SK-N-DZ (cell line): ENCODE measurements at regions not wholly inside any gene's neighbourhood (a gene's known extent, or its start where the extent isn't known, plus 50 kb on each side); places are given as distances from the start of the nearest gene placed in this dataset.
"Not testable (repeated sequence)": the region's sequence is repeated elsewhere in the genome, so short reads cannot be mapped to it uniquely, and the experiment has no call there.

Source experiments
- DNase-seq: peaks from one replicate; pipeline ENCODE4 v3.0.0-alpha.2; 2015; ENCODE audit warnings: low spot score

DNA sequence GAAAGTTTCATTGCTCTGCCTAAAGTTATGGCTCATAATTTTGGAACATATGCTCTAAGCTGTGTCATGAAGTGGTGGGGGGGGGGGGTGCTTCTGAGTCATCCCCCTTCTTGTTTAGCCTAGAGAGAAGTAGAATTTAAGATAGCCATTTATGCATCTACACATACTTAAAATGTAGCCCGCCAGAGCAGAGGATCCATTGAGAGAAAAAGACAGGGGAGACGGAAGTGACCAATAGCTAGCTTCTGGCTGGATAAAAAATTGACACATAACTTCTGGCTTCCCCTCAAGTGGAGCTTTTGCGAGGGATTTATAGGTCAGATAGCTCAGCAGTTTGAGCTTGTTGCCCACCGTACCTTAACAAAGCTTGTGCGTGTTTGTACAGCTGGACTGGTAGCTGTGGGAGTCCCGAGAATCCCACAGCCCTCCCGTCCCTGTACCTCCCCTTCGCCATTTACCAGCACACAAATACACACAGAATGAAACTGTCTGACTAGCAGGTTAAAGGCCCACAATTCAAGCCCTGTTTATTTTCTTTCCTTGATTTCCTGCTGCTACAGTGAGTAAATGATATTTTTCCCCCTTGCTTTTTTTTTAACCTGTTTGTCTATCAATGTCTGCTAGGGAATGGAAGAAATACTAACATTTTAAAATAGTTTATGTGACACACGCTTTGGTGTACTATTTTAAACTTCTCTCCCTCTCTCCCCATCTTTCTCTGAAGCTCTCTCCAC lies 232.6 kb upstream of the FERD3L start:
- DNase-seq = no peak

DNA sequence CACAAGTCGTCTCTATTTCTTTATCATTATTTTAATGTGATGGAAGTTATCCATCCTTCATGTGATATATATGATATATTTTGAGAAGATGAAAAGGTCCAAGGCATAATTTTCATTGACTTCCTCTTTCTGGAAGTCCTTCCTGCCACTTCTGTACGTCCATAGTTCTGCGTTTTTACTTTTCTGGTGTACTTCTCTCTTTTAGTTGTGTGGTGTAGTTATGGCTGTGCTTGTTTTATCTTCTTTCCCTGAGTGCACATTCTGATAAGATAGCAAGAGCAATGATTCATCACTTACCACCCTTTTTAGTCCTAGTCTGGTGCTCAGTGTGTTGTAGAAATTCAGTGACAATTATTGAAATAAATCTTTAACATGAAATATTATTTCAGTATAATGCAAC lies 231.3 kb upstream of the FERD3L start:
- DNase-seq = no peak

DNA sequence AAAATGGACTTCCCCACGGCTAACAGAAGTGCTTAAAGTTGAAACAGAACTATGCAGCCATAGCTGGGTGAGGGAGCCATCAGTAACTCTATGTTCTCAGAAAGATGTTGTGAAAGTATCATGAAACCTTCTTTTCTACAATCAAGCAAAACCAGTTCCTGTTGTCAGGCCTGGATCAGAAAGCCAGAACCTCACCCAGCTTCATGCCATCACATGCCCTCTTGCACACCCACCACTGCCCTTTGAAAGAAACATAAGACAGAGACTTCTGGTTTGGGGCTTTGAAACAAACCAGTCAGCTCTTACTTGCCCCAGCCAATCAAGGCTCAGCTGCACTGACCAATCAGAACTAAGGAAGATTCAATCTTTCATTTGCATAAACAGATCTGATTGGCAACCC lies 230.8 kb upstream of the FERD3L start:
- DNase-seq = no peak

DNA sequence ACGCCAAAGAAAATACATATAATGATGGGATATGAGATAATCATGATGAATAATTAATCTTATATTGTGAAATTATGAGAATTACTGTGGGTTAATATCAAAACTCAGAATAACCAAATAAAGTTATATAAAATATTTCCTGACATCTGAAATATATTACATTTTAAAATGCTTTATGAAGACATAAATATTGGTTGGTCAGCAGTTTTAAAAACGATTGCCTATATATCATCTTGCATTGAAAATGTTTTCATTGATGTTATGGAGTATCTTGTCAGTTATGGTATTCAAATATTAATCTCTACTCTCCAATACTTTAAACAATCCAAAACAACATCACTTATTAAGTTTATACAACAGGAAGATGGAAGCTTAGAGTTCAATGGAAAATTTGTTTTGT lies 228.1 kb upstream of the FERD3L start:
- no peak for DNase-seq

DNA sequence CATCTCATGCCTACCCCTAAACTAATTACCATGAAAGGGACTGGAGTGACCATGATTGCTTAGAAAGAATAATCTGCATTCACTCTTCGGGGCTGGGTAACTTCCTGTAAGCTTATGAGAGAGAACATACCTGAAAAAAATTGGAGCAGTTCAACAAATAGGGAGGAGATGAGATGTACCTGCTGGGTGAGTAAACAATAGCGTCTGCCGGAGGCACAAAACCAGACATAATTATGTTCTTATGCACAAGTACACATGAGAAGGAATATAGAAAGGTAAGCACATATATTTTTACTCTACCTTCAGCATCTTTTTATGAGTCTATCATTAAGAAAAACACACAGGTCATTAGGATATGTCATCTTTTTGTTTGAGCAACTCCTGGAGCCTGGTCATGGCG lies 224.6 kb upstream of the FERD3L start:
- no peak for DNase-seq

DNA sequence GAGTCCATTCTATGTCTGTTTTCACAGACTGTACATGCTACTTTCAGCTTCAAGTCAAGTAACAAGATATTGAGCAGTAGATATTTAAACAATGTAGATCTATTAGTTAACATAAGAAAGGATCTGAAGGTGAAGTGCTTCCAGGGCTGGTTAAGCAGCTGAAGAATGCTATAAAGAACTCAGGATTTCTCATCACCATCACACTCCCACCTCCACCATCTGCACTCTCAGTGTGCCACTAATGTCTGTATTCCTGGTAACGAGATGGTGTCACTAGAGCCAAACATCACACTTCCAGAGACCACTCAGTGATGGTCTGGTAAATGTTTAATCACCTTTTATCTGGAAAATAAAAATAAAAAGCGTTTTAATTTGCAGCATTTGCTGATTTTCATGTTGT lies 224.0 kb upstream of the FERD3L start:
- DNase-seq = no peak

DNA sequence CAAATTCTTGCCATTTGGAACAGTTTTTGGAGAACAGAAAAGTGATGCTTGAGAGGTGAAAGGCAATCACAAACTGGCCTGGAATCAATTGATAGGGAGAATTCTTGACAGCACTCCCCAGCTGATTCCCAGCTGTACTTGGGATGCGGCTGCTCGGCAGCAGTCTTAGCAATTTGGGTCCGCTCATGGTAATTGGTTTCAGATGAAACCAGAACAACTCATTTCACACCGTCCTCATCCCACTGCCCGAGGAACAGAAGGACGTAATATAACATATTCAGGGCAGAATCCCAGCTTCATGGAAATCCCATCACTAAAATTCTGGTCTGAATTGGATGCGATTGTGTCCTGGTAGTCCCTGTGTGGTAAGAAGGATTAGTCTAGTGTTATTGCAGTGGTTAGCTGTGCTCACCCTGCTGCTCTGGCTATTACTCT lies 223.3 kb upstream of the FERD3L start:
- no peak for DNase-seq

DNA sequence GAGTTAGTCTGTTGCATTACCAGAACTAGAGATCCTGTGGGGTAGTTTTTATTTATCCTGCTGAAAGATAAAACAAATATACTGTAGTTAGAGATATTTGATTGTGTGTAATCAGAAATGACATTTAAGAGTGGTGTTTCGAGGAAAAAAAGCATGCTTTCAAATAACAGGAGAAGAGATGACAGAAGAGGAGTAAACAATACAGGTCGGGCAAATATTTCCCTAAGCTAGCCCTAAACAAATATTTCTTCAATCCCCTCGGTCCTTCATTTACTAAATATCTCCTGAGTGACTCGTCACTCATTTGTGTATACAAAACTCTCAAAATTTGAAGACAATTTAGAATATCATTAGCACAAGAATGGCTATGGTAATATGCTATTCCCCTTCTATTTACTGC lies 219.7 kb upstream of the FERD3L start:
- no peak for DNase-seq

DNA sequence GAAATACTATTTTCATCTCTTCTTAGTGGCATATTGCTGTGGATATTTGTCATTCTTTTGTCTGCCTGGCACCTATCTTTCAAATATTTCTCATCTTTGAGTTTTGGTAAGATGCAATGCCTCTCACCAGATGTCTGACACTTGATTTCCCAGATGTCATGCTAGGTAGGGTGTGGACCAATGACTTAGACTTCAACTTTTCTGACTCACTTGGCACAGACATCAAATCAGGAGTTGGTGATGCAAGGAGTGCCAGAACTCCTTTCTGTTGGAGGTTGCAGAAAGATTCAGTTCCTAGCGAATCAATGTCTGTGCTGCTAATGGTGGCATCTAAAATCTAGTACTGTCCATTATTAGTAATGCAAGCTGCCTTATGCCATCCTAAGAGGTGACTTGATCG lies 216.9 kb upstream of the FERD3L start:
- no peak for DNase-seq

DNA sequence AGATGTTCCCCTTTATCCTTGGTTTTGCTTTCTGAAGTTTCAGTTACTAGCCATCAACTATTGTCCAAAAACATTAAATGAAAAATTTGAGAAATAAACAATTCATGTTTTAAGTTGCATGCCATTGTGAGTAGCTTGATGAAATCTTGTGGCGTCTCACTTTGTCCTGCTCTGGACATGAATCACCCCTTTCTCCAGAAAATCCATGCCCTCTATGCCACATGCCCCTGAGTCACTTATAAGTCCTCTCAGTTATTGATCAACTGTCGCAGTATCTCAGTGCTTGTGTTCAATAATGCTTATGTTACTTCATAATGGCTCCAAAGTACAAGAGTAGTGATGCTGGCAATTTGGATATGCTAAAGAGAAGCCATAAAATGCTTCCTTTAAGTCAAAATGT lies 208.0 kb upstream of the FERD3L start:
- DNase-seq = no peak

DNA sequence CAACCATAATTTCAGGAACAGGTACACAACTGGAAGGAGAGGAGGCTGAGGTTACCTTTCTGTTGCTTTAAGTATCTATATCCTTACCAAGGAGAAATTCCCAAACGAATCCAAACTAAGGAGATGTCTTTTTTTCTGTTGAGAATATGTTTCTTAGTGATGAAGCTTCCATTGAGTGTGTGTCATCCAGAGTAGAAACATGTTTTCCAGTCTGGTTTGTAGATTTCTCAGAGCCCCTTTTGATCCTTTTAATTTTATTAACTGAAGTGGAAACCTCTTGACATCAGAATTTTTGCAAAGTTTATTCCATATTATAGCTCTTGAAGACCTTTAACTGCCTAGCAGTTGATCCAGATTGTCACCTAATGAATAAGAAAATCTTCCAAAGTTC lies 207.1 kb upstream of the FERD3L start:
- no peak for DNase-seq

DNA sequence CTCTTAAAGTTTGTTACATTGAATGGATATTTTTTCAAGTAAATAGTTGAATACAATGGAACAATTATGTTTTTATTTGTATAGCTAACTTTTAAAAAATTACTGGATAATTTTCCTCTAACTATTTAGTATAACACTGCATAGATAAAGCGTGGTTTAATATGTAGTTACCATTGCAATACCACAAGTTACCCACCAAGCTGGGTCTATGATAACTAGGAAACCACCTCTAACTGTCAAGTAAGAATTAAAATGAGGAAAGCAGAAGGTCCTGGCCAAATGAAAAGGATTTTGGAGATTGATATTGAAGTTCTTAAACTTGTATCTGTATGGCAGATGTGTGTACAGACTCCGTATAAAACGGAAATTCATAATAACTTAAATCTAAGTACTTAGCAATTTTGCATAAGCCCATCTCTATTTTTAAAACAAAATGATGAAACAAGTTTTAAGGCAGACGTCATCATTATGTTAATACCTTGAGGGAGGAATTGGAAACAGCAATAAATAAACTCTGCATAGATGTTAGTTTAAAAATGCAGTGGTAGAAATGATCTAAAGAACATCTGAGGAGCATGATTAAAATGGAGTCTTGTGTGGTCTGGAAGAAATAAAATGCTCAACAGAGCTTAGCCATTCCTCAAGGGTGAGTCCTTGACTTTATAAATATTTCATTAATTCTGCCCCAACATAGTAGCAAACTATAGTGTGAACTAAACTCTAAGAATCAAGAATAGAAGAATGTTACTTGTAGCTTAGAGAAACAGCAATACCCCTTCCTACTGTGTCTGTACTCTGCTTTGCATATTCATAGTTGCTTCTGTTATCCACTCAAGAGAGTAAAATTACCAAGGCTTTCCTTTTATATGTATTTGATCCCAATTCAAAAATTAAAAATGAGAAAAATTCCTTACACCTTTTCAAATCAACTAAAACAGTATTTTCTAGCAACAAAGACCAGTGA lies 206.4 kb upstream of the FERD3L start:
- DNase-seq = no peak

DNA sequence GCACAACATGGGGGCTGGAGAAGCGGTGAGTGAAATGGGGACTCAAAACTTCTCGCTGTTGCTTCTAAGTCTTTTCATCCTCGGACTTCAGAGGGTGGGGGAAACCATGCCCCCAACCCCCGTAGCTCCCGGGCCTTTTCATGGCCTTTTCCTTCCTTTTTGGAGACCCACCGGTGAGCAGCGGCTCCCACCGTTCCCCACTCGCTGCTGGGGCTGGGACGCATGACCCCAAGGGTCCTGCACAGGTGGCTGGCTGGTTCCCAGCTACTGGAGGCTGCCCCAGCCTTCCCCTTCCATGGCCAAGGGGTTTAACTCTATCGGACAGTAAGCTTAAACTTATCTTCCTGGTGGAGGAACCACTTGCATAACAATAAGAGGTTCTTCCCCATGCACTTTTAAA lies 194.3 kb upstream of the FERD3L start:
- DNase-seq = no peak

DNA sequence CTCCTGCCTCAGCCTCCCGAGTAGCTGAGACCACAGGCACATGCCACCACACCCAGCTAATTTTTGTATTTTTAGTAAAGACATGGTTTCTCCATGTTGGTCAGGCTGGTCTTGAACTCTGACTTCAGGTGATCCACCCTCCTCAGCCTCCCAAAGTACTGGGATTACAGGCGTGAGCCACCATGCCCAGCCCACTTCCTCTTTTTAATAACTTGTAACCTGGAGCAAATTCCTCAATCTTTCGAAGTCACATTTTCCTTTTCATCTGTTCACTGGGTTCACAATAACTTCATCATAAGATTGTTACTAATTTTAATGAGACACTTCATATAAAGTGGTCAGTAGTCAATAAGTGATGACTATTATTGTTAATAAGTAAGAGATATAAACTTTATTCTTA lies 193.3 kb upstream of the FERD3L start:
- DNase-seq = not testable (repeated sequence)

DNA sequence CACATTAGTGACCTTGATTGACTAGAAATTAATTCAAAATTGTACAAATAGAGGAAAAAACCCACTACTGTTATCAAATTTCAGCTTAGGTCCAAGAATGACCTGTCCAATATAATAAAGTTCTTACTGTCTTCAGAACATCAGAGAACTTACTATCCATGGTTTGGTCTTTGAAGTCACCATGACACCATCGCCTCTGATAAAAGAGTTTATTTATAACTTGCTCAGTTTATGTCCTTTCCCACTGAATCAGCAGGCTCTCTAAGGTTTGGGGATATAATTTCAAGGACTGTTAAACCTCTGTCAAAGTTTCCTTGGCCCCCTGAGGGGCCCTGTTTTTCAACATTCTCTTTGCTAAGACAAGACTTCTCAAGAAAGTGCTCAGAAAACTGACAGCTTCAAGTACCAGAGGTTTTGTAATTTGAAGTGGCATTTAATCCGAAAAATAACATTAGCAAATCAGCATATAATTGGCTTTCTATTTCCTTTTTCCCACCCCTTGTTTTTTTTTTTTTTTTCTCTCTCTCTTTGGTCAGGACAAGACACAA lies 191.7 kb upstream of the FERD3L start:
- DNase-seq = no peak

DNA sequence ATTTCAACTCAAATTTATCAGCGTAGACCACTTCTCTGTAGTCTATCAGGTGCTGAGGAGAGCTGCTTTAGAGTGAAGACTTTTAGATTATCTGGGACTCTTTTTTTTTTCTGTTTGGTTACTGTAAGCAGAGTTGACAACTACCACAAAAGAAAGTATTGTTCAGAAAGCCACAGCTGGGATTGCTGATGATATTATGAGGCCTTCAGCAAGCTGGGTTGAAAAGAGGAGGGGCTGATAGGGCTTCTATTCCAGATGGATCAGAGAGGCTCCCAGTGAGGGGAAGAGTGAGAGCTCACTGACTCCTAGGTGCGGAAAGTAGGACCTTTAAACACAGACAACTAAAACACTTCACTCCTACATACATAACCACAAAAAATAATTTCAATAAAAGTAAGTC lies 188.5 kb upstream of the FERD3L start:
- DNase-seq = no peak

DNA sequence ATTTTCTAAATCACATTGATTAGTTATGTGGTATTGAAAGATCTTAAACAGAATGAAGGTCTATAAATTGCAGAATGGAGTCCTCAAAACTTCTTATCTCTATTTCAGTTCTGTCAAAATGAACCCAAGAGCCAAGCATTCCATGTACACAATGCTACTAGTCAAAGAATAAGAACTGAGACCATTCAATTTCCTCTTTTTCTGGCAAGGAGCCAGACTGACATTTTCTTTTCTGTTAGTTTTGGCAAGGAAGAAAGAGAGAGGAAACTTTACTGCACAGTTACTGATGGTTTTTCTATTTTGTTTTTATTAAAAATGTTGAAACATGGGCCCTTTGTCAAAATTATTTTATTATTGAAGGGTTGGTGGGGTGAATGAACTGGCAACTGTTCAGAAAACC lies 181.8 kb upstream of the FERD3L start:
- DNase-seq = no peak

DNA sequence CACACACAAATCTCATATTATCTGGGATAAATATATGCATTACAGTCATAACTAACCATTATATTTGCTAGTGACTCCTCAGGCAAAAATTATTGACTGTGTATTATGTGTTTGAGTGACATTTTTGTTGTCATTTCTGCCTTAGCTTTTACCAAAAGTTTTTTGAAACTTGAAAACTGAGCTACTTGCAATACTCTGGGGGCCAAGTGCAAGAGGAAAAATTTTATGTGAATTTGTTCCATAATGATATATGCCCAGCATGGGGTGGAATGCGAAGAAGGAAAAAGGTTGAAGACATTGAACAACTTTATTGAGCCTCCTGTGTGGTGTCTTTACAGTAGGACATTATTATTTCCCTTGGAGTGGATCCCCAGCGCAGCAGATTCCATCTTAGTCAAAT lies 176.8 kb upstream of the FERD3L start:
- no peak for DNase-seq

DNA sequence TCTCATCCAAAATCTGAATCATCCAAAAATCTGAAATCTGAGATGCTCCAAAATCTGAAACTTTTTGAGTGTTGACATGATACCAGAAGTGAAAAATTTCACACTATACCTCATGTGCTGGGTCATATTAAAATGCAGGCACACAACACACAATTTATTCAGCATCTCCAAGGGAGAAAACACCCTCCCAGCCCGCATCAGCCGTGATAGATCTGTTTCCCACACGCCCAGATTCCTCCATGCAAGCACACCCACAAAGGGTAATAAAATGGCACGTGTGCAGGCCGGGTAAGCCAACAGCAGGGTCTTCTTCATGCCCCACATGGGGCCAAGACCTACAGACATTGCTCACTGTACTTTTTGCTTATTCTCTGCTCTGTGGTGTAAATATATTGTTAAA lies 173.1 kb upstream of the FERD3L start:
- no peak for DNase-seq

DNA sequence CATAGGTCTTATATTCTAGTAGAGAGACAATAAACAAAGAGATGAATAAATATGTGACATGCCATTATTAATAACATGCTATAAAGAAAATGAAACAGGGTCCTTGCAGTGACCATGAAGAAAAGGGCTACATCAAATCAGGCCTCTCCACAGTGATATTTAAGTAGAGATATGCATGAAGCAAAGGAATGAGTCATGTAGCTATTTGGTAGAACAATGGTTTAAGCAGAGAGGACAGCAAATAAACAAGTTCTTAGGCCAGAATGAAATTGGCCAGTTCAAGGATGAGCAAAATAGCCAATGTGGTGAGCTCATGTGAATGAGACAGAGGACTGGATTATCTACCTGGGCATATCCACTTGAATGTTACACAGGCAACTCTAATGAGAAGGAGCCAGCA lies 172.2 kb upstream of the FERD3L start:
- no peak for DNase-seq

DNA sequence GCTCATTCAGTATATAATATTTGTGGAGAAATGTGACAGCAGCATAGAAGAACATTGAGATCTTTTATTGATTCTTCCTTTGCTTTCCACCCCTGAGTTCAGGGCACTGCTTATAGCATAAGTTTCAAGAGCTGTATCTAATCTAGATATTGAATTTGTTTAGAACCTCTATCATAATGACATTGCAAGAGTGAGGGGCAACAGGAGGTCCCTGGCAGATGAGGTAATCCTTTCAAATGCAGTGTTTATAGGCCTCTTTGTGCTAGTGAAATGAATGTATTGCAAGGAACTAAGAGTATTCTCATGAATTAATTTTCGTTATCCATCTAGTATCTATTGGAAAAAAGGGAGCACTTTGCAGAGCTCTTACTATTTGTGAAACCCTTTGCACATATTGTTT lies 167.2 kb upstream of the FERD3L start:
- no peak for DNase-seq

DNA sequence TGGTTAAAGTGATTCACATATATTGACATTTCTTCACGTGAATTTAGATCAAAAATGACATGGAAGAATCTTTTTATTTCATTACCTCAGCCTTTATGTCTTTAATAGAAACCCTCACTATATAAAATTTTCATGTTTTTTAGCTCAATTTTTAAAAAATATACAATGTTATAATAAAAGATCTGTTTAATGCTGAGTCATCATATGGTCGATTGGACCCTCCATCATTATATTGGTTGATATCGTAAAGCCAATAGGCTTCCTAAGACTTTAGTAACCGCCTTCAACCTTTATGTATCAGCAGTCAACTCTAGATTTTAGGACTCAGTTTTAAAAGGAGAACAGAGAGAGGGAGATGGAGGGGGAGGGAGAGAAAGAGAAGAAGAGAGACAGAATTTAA lies 162.3 kb upstream of the FERD3L start:
- no peak for DNase-seq

DNA sequence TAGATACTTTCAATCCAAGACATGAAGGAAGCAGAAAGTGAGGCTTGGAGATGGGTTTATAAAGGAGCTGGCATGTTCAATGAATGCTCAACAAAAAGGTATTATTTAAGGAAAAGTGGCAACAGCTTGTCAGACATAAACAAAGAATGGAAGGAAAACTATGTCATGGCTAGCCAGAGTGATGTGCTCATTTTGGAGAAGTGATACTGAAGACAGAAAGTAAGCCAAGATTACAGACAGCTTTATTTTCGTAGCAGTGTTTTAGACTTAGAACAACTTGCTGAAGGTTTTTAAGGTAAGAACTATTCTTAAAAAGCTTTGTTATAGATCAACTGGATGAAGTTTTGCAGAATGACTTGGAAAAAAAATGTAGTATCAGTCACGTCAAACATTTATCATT lies 160.5 kb upstream of the FERD3L start:
- no peak for DNase-seq
